Endothelial cell of hepatic sinusoid (primary cell): ENCODE measurements at regions not wholly inside any gene's neighbourhood (a gene's known extent, or its start where the extent isn't known, plus 50 kb on each side); places are given as distances from the start of the nearest gene placed in this dataset.
"Not testable (repeated sequence)": the region's sequence is repeated elsewhere in the genome, so short reads cannot be mapped to it uniquely, and the experiment has no call there.

Experiments used
- in situ Hi-C: cut with HindIII; loops from 2 replicates; pipeline ENCODE4 v1.10.0; 2017; ENCODE audit warnings: low sequenced_read_pairs

DNA sequence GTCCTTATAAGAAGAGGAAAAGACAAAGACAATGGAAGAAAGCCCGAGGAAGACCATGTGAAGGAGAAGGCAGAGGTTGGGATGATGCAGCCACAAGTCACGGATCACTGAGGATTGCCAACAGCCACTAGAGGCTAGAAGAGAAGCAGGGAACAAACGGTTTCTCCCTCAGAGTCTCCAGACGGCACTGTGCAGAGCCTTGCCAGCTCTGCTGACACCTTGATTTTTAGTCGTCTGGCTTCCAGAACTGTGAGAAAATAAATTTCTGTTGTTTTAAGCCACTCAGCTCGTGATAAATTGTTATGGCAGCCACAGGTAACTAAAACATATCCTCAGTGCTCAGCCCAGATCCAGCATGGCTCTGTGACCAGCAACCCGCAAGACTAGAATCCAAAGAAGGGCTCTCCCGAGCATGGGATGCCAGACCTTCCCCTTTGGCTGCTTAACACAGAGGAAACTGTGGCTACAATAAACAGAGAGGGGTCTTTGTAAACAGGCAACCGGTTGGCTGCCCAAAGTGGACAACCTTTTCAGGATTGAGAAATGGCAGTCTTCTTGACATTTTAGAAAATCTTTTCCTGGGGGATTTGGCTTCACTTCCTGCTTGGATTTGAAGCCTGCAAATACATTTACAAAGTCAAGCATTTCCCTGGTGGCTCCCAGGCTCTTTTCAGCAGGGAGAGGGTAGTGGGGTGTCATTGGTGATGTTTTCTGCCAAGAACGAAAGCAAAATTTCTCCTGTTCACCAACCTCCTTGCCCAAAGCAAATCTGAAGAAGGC lies 88.7 kb upstream of the ADPGK start:
- in situ Hi-C loops = no loop called here

DNA sequence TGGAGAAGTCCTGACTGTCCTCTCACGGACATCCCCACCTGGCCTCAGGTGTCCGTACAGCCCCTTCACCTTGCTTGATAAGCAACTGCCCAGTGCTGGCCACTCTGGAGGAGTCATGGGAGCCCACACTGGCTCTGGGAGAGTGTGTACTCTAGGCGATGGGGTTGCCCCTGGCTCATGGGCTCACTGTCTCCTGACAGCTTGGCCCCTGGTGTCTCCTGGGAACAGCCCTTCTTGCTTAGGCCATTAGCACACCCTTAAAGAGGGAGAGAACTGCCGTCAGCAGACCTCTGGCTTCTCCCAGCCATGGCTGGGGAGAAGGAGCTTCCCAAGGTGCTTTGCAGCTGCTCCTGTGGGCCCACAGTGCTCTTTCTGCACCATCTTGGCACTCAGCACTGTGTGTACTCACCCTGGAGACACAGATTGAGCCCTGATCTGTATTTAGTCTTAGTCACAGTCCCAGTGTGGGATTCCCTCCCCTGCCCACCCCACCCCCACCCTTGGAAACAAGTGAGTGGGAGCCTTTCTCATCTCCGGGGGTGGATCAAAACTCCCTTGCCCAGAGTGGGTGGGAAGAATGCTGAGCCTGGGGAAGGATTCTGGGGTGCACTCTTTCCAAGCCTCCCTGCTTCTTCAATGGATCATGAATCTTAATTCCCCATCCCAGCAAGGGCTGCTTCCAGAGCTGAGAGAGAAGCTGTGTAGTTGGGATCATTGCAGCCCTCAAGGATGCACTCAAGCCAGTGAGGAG lies 83.5 kb upstream of the ADPGK start:
- in situ Hi-C loops = no loop called here

DNA sequence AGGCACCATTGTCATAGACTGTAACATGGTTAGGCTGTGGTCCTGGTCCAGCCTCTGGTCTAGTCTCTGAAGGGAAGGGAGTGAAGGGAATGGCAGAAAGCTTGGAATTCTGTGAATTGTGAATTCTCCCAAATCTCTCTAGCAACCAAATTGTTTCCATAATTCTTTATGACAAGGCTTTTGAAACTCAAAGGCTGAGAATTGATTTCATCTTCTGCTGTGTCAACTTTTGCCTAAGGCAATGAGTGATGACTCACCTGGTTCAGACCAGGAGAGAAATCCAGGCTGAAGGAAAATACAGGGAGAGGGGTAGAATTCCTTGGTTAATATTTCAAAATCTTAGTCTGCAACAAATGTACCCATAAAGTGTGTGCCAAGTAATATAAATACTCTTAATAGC lies 82.6 kb upstream of the ADPGK start:
- in situ Hi-C loops = no loop called here

DNA sequence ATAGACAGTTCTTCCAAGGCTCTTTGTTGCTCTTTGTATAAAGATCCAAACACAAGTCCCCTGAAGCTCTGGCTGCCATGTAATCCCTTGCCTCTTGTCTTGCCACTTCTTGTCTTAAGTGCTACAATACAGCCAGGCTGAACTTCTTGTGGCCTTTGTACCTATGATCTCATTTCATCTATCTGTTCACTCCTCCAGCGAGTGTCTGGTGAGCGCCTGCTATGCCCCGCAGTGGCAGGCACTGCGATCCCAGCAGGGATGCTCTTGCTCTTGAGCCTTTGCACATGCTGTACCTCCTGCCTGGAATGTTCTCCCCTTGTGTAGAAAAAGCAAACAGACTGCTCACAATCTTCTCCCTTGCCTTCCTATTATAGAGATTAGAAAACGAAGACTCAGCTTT lies 81.9 kb upstream of the ADPGK start:
- in situ Hi-C loops = no loop called here

DNA sequence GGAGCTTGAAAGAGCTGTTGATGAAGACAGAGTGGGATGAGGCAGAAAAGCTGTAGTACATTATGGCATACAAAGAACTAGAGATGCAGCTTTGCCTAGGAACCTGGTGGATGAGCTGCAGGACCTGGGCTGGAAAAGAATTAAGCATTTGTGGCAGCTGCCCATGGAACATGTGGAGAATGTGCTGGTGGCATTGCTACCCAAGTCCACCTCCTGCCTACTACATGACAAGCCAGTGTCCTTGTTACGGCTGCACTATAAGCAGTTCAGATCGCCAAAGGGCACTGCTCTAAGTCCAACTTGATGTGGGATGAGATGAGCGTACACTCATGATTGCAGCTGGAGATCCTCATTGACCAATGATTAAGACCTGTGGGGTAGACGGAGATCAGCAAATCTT lies 81.1 kb upstream of the ADPGK start:
- in situ Hi-C loops = no loop called here

DNA sequence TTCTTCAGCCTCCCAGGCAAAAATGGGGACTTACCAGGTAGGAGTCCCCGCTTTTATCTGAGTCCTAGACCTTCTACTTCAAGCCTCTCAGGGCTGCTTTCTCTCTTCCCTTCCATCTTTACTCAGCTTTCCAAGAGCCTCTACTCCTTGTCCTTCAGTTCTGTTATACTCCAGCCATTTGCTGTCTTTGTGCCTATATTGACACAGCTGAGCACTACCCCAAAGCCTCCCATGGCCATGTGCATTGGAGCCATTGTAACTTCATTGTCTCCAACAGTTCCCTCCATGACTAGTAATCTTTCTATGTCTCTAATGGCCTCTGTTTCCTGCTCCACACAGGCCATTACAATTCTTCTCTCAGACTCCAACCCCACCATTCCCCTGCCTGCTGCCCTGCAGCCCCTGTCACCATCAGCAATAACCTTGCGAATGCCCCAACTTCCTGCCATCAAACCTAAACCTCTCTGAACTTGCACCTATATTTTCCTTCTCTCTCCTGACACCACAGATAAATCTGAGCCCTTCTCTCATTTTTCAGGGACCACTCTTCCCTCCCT lies 77.9 kb upstream of the ADPGK start:
- in situ Hi-C loops = no loop called here

DNA sequence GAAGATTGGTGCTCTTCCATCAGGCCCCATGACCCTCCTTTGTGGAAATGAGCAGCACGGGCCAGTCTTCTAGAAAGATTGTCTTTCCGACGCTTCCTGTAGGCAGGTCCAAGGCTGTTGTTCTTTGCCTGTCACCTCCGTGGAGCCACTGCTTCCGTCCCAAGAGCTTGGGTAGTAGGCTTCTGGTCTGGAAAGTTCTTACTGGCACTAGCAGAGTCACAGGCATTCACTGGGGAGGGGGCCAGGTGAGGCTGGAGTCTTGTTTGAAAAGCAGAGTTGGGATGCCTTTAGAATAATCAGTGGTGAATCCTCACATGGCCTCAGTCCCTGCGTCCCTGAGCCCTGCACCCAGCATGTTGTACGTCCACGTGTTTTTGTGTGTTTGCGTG lies 76.2 kb upstream of the ADPGK start:
- in situ Hi-C loops = no loop called here

DNA sequence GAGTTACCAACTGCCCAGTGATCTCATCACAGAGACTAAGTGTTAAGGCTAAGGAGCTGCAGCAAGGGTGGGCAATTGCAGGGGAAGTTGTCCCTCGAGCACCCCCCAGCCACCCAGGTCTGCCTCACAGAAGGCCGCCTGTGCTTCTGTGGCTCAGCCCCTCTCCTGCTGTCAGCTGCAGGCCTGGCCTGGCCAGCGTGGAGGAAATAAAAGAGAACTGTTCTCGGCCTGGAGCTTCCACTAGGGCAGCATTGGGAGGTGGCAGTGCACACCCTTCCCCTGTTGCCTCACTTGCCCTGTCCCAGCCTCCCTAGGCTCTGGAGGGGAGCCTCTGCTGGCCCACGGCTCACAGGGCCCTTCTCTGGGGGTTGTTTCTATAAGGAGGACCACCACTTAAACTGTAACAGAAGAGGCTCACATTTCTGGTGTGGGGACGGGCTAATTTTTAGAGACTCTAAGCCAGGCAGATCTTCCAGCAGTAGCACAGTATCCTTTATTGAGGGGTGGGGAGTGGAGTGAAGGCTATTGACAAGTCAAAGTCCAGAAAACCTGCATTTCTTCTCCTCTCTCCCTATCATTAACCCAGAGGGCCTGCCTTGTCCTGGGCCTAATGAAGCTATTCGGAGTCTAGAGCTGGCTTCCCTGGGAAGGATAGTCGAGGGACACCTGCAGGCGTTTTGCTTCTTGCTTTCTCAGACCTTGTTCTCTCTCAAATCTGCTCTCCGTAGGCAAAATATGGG lies 75.6 kb upstream of the ADPGK start:
- in situ Hi-C loops = no loop called here

DNA sequence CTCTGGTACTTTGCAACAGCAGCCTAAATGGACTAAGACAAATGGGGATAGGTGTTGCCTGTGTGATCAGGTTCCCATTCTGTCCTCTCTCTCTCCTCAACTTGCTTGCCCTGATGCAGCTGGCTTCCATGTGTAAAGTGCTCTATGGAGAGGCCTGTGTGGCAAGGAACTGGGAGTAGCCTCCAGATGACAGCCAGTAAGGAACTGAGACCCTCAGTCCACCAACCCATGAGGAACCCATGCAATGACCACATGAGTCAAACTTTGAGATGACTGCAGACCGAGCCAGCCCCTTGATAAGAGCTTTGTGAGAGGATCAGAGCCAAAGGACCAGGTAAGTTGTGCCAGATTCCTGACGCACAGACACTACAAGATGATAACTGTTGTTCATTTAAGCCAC lies 74.6 kb upstream of the ADPGK start:
- in situ Hi-C loops = no loop called here

DNA sequence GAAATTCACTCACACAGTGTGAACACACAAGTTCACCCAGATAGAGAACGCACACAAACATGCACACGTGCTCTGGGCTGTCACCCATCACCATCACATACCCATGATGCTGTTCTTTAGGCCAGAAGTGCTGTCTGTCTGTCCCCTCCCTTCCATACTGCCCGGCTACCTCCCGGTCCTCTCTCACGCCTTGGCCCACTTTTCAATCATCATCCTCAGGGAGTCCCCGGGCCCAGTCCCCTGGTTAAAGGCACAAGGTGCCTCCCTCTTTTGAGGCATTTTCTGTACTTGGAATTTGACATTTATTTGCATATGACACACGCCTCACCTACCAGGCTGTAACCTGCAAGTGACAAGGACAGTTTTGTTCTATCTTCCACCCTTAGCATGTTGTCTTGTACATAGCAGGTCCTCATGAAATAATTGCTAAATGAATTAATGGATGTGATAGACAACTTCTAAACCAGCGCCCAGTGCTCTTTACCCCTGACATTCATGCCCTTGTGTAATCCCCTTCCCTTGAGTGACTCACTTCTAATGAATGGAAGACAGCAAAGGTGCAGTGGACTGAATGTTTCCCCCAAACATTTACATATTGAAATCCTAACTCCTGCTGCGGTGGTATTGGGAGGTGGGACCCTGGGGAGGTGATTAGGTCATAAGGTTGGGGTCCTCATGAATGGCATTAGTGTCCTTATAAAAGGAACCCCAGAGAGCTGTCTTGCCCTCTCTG lies 73.9 kb upstream of the ADPGK start:
- in situ Hi-C loops = no loop called here

DNA sequence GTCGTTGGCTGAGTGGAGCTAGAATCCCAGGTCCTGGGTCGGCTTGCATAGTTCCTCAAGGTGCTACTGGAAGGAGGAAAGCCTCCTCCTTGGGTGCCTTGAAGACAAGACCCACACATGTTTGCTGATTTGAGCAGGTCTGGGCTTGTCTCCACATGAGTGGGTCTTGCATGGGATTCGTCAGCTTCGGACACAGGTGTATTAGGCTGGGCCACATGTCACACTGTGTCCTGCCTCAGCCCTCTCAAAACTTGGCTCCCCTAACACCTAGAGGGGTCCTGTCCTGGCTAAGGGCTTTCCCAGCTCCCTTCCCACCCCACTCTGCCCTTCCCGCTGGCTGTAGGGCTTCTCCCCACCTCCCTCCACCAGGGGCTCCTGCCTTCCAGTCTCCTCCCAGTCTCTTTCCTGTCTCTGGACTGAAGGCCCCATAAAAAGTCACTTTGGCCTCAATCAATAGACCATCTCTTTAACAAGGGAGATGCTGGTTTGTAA lies 73.0 kb upstream of the ADPGK start:
- in situ Hi-C loops = no loop called here

DNA sequence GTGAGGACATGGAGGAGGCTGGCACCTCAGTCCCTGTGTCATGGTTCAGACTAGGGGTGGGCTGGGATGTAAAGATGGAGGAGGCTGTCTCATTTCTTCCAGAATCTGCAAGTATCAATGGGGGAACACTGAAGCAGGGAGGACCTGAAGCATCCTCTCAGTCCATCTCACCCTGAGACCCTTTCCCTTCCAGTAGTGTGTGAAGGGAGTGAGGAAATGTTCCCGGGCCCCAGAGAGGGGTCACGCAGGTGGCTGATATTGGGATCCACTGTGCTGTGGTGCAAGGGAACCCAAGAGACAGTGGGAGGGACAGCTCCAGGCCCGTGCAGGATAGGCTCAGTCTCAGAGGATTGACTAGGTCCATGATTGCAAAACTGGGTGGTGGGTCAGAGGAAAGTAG lies 72.2 kb upstream of the ADPGK start:
- in situ Hi-C loops = no loop called here

DNA sequence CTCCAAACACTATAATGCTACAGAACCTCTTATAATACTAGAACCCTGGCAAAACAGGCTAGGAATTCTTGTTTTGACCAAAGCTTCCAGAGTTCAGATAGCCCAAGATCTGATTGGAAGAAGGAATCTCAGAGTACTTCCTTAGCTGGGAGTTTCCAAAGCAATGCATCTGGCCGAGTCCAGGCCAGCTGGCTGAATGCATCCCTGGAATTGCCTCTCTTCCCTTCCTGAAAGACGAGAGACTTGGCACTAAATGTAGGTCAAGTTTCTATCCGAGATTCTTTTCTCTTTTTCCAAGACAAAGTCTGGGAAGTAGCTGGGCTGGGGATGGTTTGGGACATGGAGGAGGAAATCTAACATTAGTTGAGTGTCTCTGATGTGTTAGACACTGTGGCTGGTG lies 68.7 kb upstream of the ADPGK start:
- in situ Hi-C loops = no loop called here

DNA sequence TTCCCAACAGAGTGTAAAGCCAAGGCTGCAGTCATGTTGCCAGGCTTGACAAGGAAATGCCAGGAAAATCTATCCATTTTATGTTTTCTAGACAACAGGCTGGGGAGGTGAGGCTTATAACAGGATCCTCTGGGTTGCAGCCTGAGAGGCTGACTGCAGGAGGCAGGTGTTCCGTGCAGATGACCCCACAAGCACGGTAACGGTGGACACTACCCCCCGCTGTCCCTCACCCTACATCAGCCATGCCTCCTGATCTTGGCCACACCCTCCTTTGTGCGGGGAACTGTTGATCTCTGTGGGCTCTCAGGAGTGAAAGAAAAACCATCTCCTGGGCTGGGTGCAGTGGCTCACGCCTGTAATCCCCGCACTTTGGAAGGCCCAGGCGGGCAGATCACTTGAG lies 68.0 kb upstream of the ADPGK start:
- in situ Hi-C loops = no loop called here

DNA sequence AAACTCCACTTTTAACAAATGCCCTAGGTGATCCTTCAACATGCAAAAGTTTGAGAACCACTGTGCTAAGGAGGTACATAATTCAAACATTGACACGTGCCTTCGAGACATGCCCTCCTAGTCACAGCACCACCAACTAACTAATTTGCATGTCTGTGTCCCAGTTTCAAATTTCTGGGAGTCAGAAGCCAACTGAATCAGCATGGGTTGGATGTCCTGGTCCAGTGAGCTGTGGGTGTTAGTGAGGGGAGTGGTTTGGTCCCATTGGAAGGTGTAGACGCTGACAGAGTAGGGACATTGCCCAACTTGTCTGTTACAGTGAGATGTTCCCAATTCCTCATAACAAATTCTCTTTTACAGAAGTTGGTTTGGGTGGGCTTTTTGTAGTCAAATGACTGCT lies 67.3 kb upstream of the ADPGK start:
- in situ Hi-C loops = no loop called here

DNA sequence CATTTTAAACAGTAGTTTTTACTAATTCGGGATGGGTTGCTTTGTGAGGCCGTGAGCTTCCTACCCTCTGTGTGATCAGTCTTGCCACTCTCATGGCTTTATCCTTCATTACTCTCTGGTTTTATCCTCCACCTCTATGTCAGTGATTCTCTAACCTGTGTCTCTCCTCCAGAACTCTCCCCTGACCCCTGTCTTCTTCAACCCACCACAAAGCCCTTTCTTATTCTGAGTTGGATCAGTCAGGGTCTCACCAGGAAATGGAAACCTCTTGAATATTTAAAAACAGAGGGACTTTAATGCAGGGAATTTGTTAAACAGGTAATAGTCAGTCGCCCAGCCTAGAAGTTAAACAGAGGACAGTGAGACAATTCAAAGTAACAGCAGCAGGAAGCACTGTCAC lies 64.2 kb upstream of the ADPGK start:
- in situ Hi-C loops = no loop called here

DNA sequence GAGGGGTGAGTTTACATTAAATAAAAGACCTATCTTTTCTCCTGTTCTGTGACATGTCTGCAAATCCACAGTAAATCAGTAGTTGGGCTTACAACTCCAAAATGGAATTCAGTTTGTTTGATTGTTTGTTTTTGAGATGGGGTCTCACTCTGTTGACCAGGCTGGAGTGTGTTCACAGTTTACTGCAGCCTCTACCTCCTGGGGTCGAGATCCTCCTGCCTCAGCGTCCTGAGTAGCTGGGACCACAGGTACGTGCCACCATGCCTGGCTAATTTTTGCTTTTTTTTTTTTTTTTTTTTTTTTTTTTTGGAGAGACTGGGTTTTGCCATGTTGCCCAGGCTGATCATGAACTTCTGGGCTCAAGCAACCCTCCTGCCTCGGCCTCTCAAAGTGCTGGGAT lies 63.5 kb upstream of the ADPGK start:
- in situ Hi-C loops = no loop called here

DNA sequence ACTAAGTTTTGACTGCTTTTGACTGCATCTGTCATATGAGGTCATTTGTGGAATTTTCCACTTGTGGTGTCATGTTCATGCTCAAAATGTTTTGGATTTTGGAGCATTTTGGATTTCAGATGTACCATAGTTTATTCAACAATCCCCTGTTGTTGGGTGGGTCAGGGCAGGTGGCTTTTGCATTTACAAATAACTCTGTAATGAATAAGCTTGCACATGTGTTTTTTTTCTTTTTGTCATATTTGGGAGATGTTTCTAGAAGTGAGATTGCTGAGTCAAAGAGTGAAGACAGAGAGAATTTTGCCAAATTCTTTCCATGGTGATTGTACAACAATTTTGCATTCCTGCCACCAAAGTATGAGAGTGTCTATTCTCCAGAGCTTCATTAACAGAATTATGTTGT lies 62.4 kb upstream of the ADPGK start:
- in situ Hi-C loops = no loop called here

DNA sequence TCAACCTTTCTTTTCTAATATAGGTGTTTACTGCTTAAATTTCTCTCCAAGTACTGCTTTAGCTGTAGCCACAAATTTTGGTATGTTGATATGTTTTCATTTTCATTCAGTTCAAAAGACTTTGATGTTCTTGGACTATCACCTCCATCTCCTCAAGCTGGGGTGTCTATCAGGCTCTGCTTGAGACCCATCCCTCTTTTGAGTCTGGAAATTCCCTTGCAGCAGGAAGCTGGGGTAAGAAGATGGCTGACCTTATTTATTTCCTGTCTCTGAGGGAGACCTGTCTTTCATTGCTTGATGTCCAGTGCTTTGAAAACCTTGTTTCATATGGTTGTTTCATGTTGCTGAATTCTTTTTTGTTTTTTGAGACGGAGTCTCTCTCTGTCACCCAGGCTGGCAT lies 60.5 kb upstream of the ADPGK start:
- in situ Hi-C loops = no loop called here

DNA sequence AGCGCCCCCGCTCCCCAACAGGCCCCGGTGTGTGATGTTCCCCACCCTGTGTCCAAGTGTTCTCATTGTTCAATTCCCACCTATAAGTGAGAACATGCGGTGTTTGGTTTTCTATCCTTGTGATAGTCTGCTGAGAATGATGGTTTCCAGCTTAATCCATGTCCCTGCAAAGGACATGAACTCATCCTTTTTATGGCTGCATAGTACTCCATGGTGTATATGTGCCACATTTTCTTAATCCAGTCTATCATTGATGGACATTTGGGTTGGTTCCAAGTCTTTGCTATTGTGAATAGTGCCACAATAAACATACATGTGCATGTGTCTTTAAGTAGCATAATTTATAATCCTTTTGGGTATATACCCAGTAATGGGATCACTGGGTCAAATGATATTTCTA lies 59.8 kb upstream of the ADPGK start:
- in situ Hi-C loops = not testable (repeated sequence)

DNA sequence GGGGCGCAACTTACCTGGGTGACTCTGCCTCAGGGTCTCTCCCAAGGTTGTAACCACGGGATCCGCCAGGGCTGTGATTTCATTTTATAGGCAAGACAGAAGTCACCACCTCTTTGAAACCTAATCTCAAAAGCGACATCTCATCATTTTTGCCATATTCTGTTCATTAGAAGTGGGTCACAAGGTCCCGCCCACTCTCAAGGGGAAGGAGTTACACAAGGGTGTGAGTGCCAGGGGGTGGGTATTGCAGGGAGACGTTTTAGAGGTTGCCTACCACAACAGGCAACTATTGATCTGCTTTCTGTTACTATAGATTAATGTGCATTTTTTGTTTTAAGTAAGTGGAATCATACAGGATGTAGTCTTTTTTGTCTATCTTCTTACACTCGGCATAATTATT lies 56.6 kb upstream of the ADPGK start:
- in situ Hi-C loops = no loop called here
